Calu3 (cell line): ENCODE measurements at regions not wholly inside any gene's neighbourhood (a gene's known extent, or its start where the extent isn't known, plus 50 kb on each side); places are given as distances from the start of the nearest gene placed in this dataset.
"Not testable (repeated sequence)": the region's sequence is repeated elsewhere in the genome, so short reads cannot be mapped to it uniquely, and the experiment has no call there.

Source experiments
- BruUV-seq: library from RNA; stranded (reverse); fragments of 400-500 nt; replicated peaks from 2 replicates; lab custom pipeline; 2021; lab: Mats Ljungman, UMichigan
- CTCF ChIA-PET: fragments of 300-600 bp; sonication (Branson Sonifier 250); formaldehyde crosslinking; loops from one replicate; lab custom pipeline; 2022; ENCODE audit warnings: antibody characterized with exemption; lab: Charles Lee
- DNase-seq: peaks from one replicate; pipeline ENCODE4 v3.0.0; 2022
- H3K27ac Mint-ChIP-seq: one replicate; pipeline ENCODE4 v1.8.0; 2022; ENCODE audit warnings: mixed read lengths; ENCODE audit not compliant: unreplicated experiment
- H3K27me3 Mint-ChIP-seq: one replicate; pipeline ENCODE4 v1.8.0; 2022; ENCODE audit warnings: mixed read lengths; ENCODE audit not compliant: unreplicated experiment
- H3K36me3 Mint-ChIP-seq: one replicate; pipeline ENCODE4 v1.8.0; 2022; ENCODE audit warnings: mild to moderate bottlenecking, moderate library complexity, mixed read lengths; ENCODE audit not compliant: insufficient read depth, unreplicated experiment
- H3K4me1 Mint-ChIP-seq: one replicate; pipeline ENCODE4 v1.8.0; 2022; ENCODE audit warnings: mild to moderate bottlenecking, low read depth, mixed read lengths; ENCODE audit not compliant: unreplicated experiment
- H3K4me3 Mint-ChIP-seq: one replicate; pipeline ENCODE4 v1.8.0; 2022; ENCODE audit warnings: mild to moderate bottlenecking, low read depth, moderate library complexity, mixed read lengths; ENCODE audit not compliant: unreplicated experiment
- H3K9me3 Mint-ChIP-seq: one replicate; pipeline ENCODE4 v1.8.0; 2022; ENCODE audit warnings: low read depth, mixed read lengths; ENCODE audit not compliant: unreplicated experiment
- CTCF ChIP-seq: fragments of 200-600 bp; IDR thresholded peaks from one replicate; pipeline ENCODE4 v1.8.0; 2022; ENCODE audit warnings: antibody characterized with exemption; ENCODE audit not compliant: unreplicated experiment
- intact Hi-C: fragments of 100-400 bp; cut with micrococcal nuclease; formaldehyde crosslinking; loops from one replicate; pipeline ENCODE4 v1.10.0; 2022; ENCODE audit not compliant: unreplicated experiment

- DNase-seq = no peak
- Mint-ChIP-seq H3K4me1 (peaks cover 7% of the 10 kb centered on the region), H3K4me3 (no peak overlapping the region), H3K36me3 (no peaks in the 10 kb centered on the region), H3K27me3 (peaks cover 48% of the 10 kb centered on the region), H3K27ac (no peak overlapping the region), H3K9me3 (no peaks in the 10 kb centered on the region)
- CTCF ChIA-PET = no interaction called here
- no TSS peak for BruUV-seq
- TF ChIP-seq CTCF = no peak
- intact Hi-C loops = no loop called here
Observed at GRCh38 chr6:168238159-168238909, 81.2 kb downstream of the DACT2 start.

GRCh38 chr6:168233875-168234213 is 85.7 kb downstream of the DACT2 start:
- BruUV-seq, CTCF ChIA-PET: not testable (repeated sequence)

GRCh38 chr6:168232989-168233874 is 86.3 kb downstream of the DACT2 start:
- Mint-ChIP-seq H3K4me1 (no peaks in the 10 kb centered on the region), H3K27me3 (peaks cover 22% of the 10 kb centered on the region), H3K36me3 (no peaks in the 10 kb centered on the region), H3K9me3 (no peaks in the 10 kb centered on the region), H3K4me3 (no peak overlapping the region), H3K27ac (no peak overlapping the region)
- no peak for DNase-seq
- no TSS peak for BruUV-seq
- no peak for TF ChIP-seq CTCF
- intact Hi-C loops = no loop called here
- CTCF ChIA-PET = no interaction called here

More at GRCh38 chr6:168233875-168234213, 85.7 kb downstream of the DACT2 start:
- intact Hi-C loops, H3K4me3 Mint-ChIP-seq, H3K4me1 Mint-ChIP-seq, H3K27ac Mint-ChIP-seq, DNase-seq, H3K36me3 Mint-ChIP-seq, H3K9me3 Mint-ChIP-seq: not testable (repeated sequence)
- peaks cover 29% of the 10 kb centered on the region for H3K27me3 Mint-ChIP-seq

GRCh38 chr6:168232528-168232927 is 87.0 kb downstream of the DACT2 start:
- H3K4me1 Mint-ChIP-seq = no peaks in the 10 kb centered on the region
- intact Hi-C loops = no loop called here
- no peak overlapping the region for H3K4me3 Mint-ChIP-seq
- H3K27ac Mint-ChIP-seq = no peak overlapping the region
- H3K36me3 Mint-ChIP-seq = no peaks in the 10 kb centered on the region
- peaks cover 22% of the 10 kb centered on the region for H3K27me3 Mint-ChIP-seq
- no peaks in the 10 kb centered on the region for H3K9me3 Mint-ChIP-seq
- no TSS peak for BruUV-seq
- no peak for DNase-seq
- CTCF ChIA-PET = no interaction called here
- TF ChIP-seq CTCF = no peak
